LNCaP clone FGC (cell line): ENCODE measurements at regions not wholly inside any gene's neighbourhood (a gene's known extent, or its start where the extent isn't known, plus 50 kb on each side); places are given as distances from the start of the nearest gene placed in this dataset.

ENCODE experiments used
- DNase-seq: peaks from one replicate; pipeline ENCODE4 v3.0.0-alpha.2; 2011; ENCODE audit warnings: low read depth
- H3K4me3 ChIP-seq: 2 replicates; pipeline ENCODE4 v1.5.1; 2011; ENCODE audit warnings: mild to moderate bottlenecking, low read depth, low read length, control low read depth
- TF ChIP-seq, protein P1 (sequence below): IDR thresholded peaks from 2 replicates; pipeline ENCODE4 v1.5.1; 2012; ENCODE audit warnings: mild to moderate bottlenecking; ENCODE audit not compliant: control insufficient read depth, insufficient read depth; ENCODE audit errors: extremely low read depth

DNA sequence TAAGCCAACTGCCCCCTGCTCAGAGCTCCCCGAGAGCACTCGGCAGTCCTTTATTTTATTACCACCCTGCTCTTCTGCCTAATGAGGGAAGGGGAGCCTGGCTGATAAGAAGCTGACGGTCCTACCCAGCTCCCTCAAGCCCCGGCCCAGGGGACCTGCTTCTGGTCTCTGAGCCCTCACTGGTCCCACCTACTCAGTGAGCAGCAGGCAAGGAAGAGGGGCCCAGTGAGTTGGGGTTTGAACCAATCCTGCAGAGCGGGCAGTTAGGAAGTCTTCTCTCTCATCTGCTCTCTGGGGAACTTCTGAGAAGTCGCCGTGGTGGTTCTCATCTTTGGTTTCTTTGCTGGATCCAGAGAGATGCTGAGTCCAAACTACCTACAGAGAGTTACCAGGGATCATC, 218.9 kb downstream of the NDUFA10 start:
- TF ChIP-seq, protein P1, sequence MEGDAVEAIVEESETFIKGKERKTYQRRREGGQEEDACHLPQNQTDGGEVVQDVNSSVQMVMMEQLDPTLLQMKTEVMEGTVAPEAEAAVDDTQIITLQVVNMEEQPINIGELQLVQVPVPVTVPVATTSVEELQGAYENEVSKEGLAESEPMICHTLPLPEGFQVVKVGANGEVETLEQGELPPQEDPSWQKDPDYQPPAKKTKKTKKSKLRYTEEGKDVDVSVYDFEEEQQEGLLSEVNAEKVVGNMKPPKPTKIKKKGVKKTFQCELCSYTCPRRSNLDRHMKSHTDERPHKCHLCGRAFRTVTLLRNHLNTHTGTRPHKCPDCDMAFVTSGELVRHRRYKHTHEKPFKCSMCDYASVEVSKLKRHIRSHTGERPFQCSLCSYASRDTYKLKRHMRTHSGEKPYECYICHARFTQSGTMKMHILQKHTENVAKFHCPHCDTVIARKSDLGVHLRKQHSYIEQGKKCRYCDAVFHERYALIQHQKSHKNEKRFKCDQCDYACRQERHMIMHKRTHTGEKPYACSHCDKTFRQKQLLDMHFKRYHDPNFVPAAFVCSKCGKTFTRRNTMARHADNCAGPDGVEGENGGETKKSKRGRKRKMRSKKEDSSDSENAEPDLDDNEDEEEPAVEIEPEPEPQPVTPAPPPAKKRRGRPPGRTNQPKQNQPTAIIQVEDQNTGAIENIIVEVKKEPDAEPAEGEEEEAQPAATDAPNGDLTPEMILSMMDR = no peak
- DNase-seq = no peak
- H3K4me3 ChIP-seq = no peak overlapping the region

DNA sequence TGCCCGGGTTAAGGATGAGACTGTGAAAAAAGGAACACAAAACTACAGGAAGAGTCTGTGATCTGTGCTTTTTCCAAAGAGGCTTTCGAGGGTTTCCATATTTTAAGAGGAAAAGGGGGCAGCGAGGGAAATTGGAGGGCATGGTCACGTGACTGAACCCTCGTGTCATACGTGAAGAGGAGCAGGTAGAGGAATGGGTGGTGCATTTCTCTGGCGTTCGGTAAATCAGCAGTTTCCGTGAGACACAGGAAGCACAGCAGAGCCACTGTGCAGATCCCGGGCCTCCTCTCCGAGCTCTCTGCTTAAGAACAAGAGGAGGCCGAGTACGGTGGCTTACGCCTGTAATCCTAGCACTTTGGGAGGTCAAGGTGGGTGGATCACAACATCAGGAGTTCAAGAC, 219.7 kb downstream of the NDUFA10 start:
- H3K4me3 ChIP-seq = no peak overlapping the region

DNA sequence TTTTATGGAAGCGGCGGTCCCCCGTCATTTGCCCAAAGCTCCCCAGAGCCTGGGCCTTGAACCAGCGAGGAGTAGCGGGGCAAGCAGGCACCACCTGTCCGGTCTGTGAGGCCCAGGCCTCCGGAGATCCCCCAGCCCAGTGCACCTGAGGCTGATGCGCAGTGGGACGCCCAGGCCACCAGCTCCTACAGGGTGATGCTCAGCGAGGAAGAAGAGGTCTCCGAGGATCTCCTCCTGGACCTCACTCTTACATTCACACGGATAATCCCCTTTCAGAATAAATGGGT, 220.2 kb downstream of the NDUFA10 start:
- TF ChIP-seq, protein P1 = no peak
- DNase-seq = no peak
- no peak overlapping the region for H3K4me3 ChIP-seq

More for the DNA sequence above, 219.7 kb downstream of the NDUFA10 start:
- DNase-seq = no peak
- TF ChIP-seq, protein P1 = no peak

DNA sequence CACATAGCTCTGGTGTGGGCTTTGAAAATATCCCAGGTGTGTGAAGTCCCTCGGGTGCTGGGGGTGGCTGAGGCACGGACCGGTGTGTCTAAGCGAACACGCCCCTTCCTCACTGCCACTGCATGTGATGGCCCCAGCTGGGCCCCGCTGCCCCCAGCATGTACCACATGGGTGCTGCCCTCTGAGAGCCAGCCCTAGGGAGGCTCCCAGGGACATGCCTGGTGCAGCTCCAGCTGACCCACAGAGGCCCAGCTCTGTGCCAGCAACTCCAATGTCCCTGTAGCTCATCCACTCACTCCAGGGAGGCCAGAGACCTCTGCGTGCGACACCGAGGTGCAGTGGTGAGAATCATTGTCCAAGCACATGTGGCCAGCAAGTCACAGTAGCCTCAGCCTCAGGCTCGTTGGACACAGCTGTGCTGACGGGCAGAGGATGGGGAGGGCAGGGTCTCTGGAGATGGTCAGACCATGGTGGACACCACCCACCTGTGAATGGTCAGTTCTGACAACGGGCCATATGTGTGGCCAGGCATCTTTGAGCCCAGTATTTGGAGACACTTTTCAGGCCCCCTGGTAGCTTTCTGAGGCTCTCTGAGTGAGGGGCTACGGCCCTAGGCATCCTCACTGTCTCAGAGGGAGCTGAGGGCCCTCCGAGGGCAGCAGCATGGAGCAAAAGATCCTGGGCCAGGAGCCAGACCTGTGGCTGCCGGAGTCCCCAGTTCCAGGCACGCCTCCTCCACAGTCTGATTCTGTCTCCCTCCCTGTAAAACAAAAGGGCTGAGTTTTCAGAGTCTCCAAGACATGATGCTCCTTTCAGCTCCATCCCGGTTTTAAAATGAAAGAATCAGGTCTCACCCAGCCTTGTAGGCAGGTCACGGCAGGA, 220.7 kb downstream of the NDUFA10 start:
- TF ChIP-seq, protein P1 = no peak
- H3K4me3 ChIP-seq = no peak overlapping the region
- no peak for DNase-seq

DNA sequence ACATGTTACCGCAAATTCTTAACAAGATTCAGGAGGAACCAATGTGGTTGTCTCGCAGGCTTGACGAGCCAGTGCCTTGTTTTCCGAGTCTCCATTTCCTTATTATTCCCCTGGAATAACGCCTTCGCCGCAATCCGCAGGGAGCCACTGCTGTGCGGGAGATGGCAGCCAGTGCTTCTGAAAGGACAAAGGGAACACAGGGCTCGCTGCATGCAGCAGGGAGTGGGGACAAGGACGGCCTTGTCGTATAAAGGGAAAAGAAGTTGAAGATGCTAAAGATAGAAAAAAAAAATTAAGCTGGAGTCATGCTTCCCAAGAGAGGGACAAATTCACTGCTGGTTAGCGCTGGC, 221.4 kb downstream of the NDUFA10 start:
- H3K4me3 ChIP-seq = no peak overlapping the region
- TF ChIP-seq, protein P1 = no peak
- DNase-seq = no peak

DNA sequence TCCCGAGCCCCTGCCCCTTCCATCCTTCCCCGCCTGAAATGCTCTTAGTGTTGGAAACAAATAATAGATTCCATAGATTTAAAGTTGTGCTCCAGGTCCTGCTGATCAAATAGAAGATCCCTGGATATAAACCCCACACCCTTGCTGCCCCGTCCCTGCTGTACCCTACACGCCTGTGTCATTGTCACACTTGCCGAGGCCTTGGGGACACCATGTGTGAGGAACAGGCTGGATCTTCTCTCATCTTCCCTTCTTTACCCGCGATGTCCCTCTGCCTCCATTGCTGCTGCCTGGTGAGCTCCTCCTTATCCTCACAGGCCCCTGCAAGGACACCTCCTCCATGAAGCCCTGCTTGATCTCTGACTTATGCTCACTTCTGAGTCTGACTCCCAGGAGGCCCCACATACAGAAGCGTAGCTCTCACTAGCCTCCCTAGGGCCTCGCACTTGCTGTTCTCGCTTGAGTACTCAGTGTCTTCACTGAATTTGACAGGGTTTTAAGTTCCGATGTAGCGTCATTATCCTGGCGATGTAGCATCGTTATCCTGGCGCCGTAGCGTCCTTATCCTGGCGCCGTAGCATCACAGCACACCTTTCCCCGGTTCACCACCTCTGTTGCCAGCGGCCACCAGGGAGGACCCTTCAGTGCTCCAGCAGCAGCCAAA, 221.9 kb downstream of the NDUFA10 start:
- no peak for DNase-seq
- no peak overlapping the region for H3K4me3 ChIP-seq
- TF ChIP-seq, protein P1 = no peak
